Endothelial cell of umbilical vein (primary cell): ENCODE measurements at regions not wholly inside any gene's neighbourhood (a gene's known extent, or its start where the extent isn't known, plus 50 kb on each side); places are given as distances from the start of the nearest gene placed in this dataset.

Experiments
- BruUV-seq: library from RNA; stranded (reverse); fragments of 400-500 nt; replicated peaks from 2 replicates; lab custom pipeline; 2021; lab: Mats Ljungman, UMichigan
- CTCF ChIA-PET: fragments of 300-600, 350-600 bp; sonication (Branson Sonifier 250); formaldehyde crosslinking; loops from one replicate; lab custom pipeline; 2021; ENCODE audit warnings: antibody characterized with exemption, inconsistent platforms; lab: Charles Lee
- POLR2A ChIA-PET: fragments of 300-600, 350-600 bp; sonication (Branson Sonifier 250); formaldehyde crosslinking; loops from one replicate; lab custom pipeline; 2021; ENCODE audit warnings: antibody characterized with exemption, inconsistent platforms; lab: Charles Lee
- DNase-seq: peaks from one replicate; pipeline ENCODE4 v3.0.0-alpha.2; 2011; ENCODE audit warnings: low read depth, low spot score
- FAIRE-seq: peaks from 2 replicates; lab custom pipeline; 2011; peaks lifted over from hg19 to GRCh38; lab: Jason Lieb, UNC
- H2AFZ ChIP-seq: 2 replicates; pipeline ENCODE4 v1.6.0; 2012; ENCODE audit warnings: low read depth, low read length, control low read depth, inconsistent platforms
- H3K27ac ChIP-seq: 2 replicates; pipeline ENCODE4 v1.5.1; 2011; ENCODE audit warnings: low read depth, mild to moderate bottlenecking, control low read depth, low read length, moderate library complexity; ENCODE audit not compliant: insufficient read depth
- H3K27me3 ChIP-seq, 2 experiments: 2 replicates each; pipeline versions ENCODE4 v1.6.0 to v1.6.1; 2011; ENCODE audit warnings: low read length in 2 of 2, mixed read lengths in 1 of 2; ENCODE audit not compliant: control insufficient read depth in 2 of 2, insufficient read depth in 2 of 2
- H3K36me3 ChIP-seq, 2 experiments: 2 replicates in 1 of 2; 3 replicates in 1 of 2; pipeline ENCODE4 v1.5.1; 2011; ENCODE audit warnings: low read length in 2 of 2, mild to moderate bottlenecking in 1 of 2, moderate library complexity in 1 of 2; ENCODE audit not compliant: control insufficient read depth in 2 of 2, insufficient read depth in 2 of 2; ENCODE audit errors: extremely low read depth in 1 of 2
- H3K4me1 ChIP-seq: 3 replicates; pipeline ENCODE4 v1.5.1; 2011; ENCODE audit warnings: mild to moderate bottlenecking, low read length; ENCODE audit not compliant: control insufficient read depth, insufficient read depth; ENCODE audit errors: extremely low read depth
- H3K4me2 ChIP-seq: 2 replicates; pipeline ENCODE4 v1.6.1; 2011; ENCODE audit warnings: low read length, control low read depth, mixed read lengths; ENCODE audit not compliant: insufficient read depth
- H3K4me3 ChIP-seq, 3 experiments: fragments of 200-600 bp in 1 of 3; sonication (generic), shearing (Covaris generic) in 1 of 3; replicated peaks in 1 of 3; 2 replicates each; pipeline ENCODE4 v1.5.1; 2011 to 2016; ENCODE audit warnings: control low read depth in 3 of 3, low read length in 3 of 3, mild to moderate bottlenecking in 2 of 3, inconsistent platforms in 1 of 3, low read depth in 1 of 3, moderate library complexity in 1 of 3; ENCODE audit not compliant: insufficient read depth in 1 of 3
- H3K79me2 ChIP-seq: 2 replicates; pipeline ENCODE4 v1.6.0; 2012; ENCODE audit warnings: low read length, inconsistent platforms; ENCODE audit not compliant: control insufficient read depth, insufficient read depth
- H3K9ac ChIP-seq: replicated peaks from 2 replicates; pipeline ENCODE3; 2011; ENCODE audit warnings: low read length, control low read depth; ENCODE audit not compliant: insufficient read depth; ENCODE audit errors: extremely low read depth
- H3K9me1 ChIP-seq: replicated peaks from 3 replicates; pipeline ENCODE4 v1.6.0; 2011; ENCODE audit warnings: mild to moderate bottlenecking, low read length; ENCODE audit not compliant: control insufficient read depth, insufficient read depth; ENCODE audit errors: extremely low read depth
- H3K9me3 ChIP-seq: replicated peaks from 2 replicates; pipeline ENCODE4 v1.5.1; 2012; ENCODE audit warnings: low read length, inconsistent platforms; ENCODE audit not compliant: control insufficient read depth, insufficient read depth
- H4K20me1 ChIP-seq: replicated peaks from 2 replicates; pipeline ENCODE3; 2011; ENCODE audit warnings: mild to moderate bottlenecking, low read length; ENCODE audit not compliant: control insufficient read depth, insufficient read depth; ENCODE audit errors: extremely low read depth
- EZH2 ChIP-seq: IDR thresholded peaks from 2 replicates; pipeline ENCODE4 v1.6.1; 2012; ENCODE audit warnings: borderline replicate concordance, low read depth, mild to moderate bottlenecking, moderate library complexity, low read length, inconsistent platforms; ENCODE audit not compliant: severe bottlenecking
- FOS ChIP-seq: IDR thresholded peaks from 2 replicates; pipeline ENCODE4 v1.6.1; 2011; ENCODE audit warnings: mild to moderate bottlenecking, low read length, moderate library complexity, borderline replicate concordance; ENCODE audit not compliant: insufficient read depth
- GATA2 ChIP-seq: IDR thresholded peaks from 2 replicates; pipeline ENCODE4 v1.7.0; 2011; ENCODE audit warnings: low read depth, mild to moderate bottlenecking, moderate library complexity, mixed read lengths, low read length; ENCODE audit not compliant: insufficient read length, insufficient read depth
- JUN ChIP-seq: IDR thresholded peaks from 2 replicates; pipeline ENCODE4 v1.6.1; 2011; ENCODE audit warnings: borderline replicate concordance, low read depth; ENCODE audit not compliant: insufficient read length, insufficient read depth
- MYC ChIP-seq: IDR thresholded peaks from one replicate; pipeline ENCODE4 v1.6.1; 2011; ENCODE audit warnings: mild to moderate bottlenecking, low read depth, low read length
- POLR2A ChIP-seq: IDR thresholded peaks from 2 replicates; pipeline ENCODE4 v1.6.1; 2012; ENCODE audit warnings: low read depth, mild to moderate bottlenecking, control low read depth, low read length
- POLR2AphosphoS5 ChIP-seq: IDR thresholded peaks from 2 replicates; pipeline ENCODE4 v1.6.1; 2012; ENCODE audit warnings: low read depth, mild to moderate bottlenecking, control low read depth, low read length, moderate library complexity; ENCODE audit not compliant: insufficient read depth
- dilution Hi-C: fragments of 300-500 bp; cut with MboI; formaldehyde crosslinking; loops from one replicate; pipeline ENCODE4 v1.15.0; 2019; ENCODE audit warnings: low sequenced_read_pairs; ENCODE audit not compliant: extremely low pct_ligation_motif_present
- intact Hi-C: fragments of 100-400 bp; cut with micrococcal nuclease; formaldehyde crosslinking; loops from one replicate; pipeline ENCODE4 v1.10.0; 2022
- TF ChIP-seq, protein P1 (sequence below): IDR thresholded peaks from 2 replicates; pipeline ENCODE4 v1.6.1; 2011; ENCODE audit not compliant: insufficient read depth, insufficient read length
- TF ChIP-seq, protein P2 (sequence below), 2 donors: IDR thresholded peaks; 1 replicate in 1 of 2; 2 replicates in 1 of 2; pipeline ENCODE4 v1.5.1; 2011; ENCODE audit warnings: low read length in 2 of 2, mild to moderate bottlenecking in 2 of 2, moderate library complexity in 2 of 2, control low read depth in 1 of 2, inconsistent platforms in 1 of 2, low read depth in 1 of 2; ENCODE audit not compliant: insufficient read depth in 1 of 2; ENCODE audit errors: extremely low read depth in 1 of 2

DNA sequence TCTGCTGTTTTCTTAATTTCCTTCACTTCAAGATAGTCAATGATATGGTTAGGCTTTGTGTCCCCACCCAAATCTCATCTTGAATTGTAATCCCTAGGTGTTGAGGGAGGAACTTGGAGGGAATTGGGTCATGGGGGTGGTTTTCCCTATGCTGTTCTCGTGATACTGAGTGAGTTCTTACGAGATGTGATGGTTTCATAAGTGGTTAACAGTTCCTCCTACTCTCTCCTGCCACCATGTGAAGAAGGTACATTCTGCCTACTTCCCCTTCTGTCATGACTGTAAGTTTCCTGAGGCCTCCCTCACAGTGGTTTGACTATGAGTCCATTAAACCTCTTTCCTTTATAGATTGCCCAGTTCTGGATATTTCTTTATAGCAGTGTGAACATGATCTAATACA, 74.0 kb upstream of the SAMSN1 start:
- Histone ChIP-seq H4K20me1 (no peaks in the 10 kb centered on the region), H2AFZ (no peak overlapping the region), H3K79me2 (no peaks in the 10 kb centered on the region), H3K27ac (no peak overlapping the region), H3K4me2 (no peak overlapping the region), H3K4me1 (no peaks in the 10 kb centered on the region), H3K27me3 (no peaks in the 10 kb centered on the region), H3K36me3 (no peaks in the 10 kb centered on the region), H3K9me1 (no peaks in the 10 kb centered on the region), H3K9me3 (no peaks in the 10 kb centered on the region), H3K9ac (no peak overlapping the region), H3K4me3 (no peak overlapping the region)
- no TSS peak for BruUV-seq
- FAIRE-seq = no peak
- dilution Hi-C loops = no loop called here
- no peak for DNase-seq
- intact Hi-C loops = no loop called here
- POLR2A ChIA-PET = no interaction called here
- CTCF ChIA-PET = no interaction called here
- TF ChIP-seq EZH2 (no peak), FOS (no peak), POLR2A (no peak), MYC (no peak), GATA2 (no peak), JUN (no peak), POLR2AphosphoS5 (no peak)
- TF ChIP-seq, protein P1, sequence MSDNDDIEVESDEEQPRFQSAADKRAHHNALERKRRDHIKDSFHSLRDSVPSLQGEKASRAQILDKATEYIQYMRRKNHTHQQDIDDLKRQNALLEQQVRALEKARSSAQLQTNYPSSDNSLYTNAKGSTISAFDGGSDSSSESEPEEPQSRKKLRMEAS = no peak
- TF ChIP-seq, protein P2, sequence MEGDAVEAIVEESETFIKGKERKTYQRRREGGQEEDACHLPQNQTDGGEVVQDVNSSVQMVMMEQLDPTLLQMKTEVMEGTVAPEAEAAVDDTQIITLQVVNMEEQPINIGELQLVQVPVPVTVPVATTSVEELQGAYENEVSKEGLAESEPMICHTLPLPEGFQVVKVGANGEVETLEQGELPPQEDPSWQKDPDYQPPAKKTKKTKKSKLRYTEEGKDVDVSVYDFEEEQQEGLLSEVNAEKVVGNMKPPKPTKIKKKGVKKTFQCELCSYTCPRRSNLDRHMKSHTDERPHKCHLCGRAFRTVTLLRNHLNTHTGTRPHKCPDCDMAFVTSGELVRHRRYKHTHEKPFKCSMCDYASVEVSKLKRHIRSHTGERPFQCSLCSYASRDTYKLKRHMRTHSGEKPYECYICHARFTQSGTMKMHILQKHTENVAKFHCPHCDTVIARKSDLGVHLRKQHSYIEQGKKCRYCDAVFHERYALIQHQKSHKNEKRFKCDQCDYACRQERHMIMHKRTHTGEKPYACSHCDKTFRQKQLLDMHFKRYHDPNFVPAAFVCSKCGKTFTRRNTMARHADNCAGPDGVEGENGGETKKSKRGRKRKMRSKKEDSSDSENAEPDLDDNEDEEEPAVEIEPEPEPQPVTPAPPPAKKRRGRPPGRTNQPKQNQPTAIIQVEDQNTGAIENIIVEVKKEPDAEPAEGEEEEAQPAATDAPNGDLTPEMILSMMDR (IDR thresholded peaks at IDR 0.05; ENCODE audit: extremely low read depth in 1 of 2, insufficient read depth in 1 of 2, low read depth in 1 of 2, low read length in 2 of 2) = no peak
